ENCODE measurements at regions not wholly inside any gene's neighbourhood (a gene's known extent, or its start where the extent isn't known, plus 50 kb on each side); places are given as distances from the start of the nearest gene placed in this dataset.

DNA sequence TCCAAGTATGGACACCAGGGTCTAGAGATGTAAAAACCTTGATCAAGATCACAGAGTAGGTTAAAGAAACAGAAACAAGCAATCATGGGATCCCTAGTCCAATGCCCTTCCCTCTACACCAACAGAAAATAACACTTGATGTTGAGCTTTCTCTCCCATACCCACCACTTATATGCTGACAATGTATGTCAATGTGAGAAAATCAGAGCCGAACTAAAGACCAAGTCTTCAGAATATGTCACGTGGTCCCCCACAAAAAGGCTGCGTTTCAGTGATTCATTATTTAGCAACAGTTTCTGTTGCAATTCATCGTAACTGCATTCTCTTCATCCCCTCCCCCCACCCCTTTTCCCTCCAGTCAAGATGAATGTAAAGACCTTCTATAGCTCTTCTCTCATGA, 278.9 kb upstream of the STT3B start:
- H3K4me3 ChIP-seq (ENCODE audit: low read depth, low read length): no peak overlapping the region
- TF ChIP-seq POLR2A (IDR thresholded peaks at IDR 0.05; ENCODE audit: extremely low read depth, insufficient read length) (no peak), MAX (IDR thresholded peaks at IDR 0.05; ENCODE audit: low read depth, low read length) (peak; percentile 97), MYC (IDR thresholded peaks at IDR 0.05; ENCODE audit: low read depth, low read length) (peak; percentile 72; the same call in 1 of the 2 replicates)
- TF ChIP-seq, protein P1, sequence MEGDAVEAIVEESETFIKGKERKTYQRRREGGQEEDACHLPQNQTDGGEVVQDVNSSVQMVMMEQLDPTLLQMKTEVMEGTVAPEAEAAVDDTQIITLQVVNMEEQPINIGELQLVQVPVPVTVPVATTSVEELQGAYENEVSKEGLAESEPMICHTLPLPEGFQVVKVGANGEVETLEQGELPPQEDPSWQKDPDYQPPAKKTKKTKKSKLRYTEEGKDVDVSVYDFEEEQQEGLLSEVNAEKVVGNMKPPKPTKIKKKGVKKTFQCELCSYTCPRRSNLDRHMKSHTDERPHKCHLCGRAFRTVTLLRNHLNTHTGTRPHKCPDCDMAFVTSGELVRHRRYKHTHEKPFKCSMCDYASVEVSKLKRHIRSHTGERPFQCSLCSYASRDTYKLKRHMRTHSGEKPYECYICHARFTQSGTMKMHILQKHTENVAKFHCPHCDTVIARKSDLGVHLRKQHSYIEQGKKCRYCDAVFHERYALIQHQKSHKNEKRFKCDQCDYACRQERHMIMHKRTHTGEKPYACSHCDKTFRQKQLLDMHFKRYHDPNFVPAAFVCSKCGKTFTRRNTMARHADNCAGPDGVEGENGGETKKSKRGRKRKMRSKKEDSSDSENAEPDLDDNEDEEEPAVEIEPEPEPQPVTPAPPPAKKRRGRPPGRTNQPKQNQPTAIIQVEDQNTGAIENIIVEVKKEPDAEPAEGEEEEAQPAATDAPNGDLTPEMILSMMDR (IDR thresholded peaks at IDR 0.05; ENCODE audit: low read depth, low read length): no peak

DNA sequence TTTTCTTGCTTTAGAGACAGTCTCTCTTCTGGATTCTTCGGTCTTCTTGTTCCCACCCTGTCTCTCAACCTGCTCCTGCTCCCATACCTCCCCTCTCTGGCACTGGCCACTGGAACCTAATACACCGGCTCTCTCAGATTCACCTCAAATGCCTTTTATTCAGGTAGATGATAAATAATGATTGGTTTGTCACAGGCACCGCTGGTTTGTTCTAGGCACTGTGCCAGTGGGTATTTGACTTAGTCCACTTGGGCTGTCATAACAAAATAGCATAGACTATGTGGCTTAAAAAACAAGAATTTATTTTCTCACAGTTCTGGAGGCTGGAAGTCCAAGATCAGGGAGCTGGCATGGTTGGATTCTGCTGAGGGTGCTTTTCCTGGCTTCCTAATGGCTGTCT, 278.2 kb upstream of the STT3B start:
- no peak overlapping the region for H3K4me3 ChIP-seq (ENCODE audit: low read depth, low read length)
- TF ChIP-seq MAX (IDR thresholded peaks at IDR 0.05; ENCODE audit: low read depth, low read length): no peak
- TF ChIP-seq POLR2A (IDR thresholded peaks at IDR 0.05; ENCODE audit: extremely low read depth, insufficient read length): no peak
- TF ChIP-seq, protein P1 (IDR thresholded peaks at IDR 0.05; ENCODE audit: low read depth, low read length): no peak
- DNase-seq (ENCODE audit: low read depth): no peak

More for the DNA sequence above, 278.9 kb upstream of the STT3B start:
- DNase-seq (ENCODE audit: low read depth): peak; percentile 83

- no peak for DNase-seq (ENCODE audit: low read depth)
- TF ChIP-seq, protein P1 (IDR thresholded peaks at IDR 0.05; ENCODE audit: low read depth, low read length): no peak
- TF ChIP-seq POLR2A (IDR thresholded peaks at IDR 0.05; ENCODE audit: extremely low read depth, insufficient read length) (no peak), MAX (IDR thresholded peaks at IDR 0.05; ENCODE audit: low read depth, low read length) (no peak), MYC (IDR thresholded peaks at IDR 0.05; ENCODE audit: low read depth, low read length) (no peak)
- H3K4me3 ChIP-seq (ENCODE audit: low read depth, low read length): no peak overlapping the region
Observed at GRCh38 chr3:31255007-31255581, 277.6 kb upstream of the STT3B start.

DNA sequence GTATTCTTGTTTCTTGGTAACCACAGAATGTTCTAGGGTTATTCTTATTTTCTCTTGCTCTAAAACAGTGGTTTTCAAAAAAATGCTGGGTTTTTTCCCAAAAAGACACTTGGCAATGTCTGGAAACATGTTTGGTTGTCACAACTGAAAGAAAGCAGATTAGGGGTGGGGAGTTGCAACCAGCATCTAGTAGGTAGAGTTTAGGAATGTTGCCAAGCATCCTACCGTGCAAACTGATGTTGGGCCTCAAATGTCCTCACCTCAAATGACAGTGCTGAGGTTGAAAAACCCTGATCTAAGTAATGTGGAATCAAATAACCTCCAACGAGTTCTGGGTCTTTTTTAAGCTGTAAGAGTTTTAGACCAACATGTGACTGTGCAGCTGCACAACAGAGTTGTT, 270.5 kb upstream of the STT3B start:
- no peak overlapping the region for H3K4me3 ChIP-seq (ENCODE audit: low read depth, low read length)
- TF ChIP-seq MYC (IDR thresholded peaks at IDR 0.05; ENCODE audit: low read depth, low read length) (no peak), MAX (IDR thresholded peaks at IDR 0.05; ENCODE audit: low read depth, low read length) (no peak), POLR2A (IDR thresholded peaks at IDR 0.05; ENCODE audit: extremely low read depth, insufficient read length) (no peak)
- TF ChIP-seq, protein P1 (IDR thresholded peaks at IDR 0.05; ENCODE audit: low read depth, low read length): no peak
- no peak for DNase-seq (ENCODE audit: low read depth)

GRCh38 chr3:31263897-31264296, 268.8 kb upstream of the STT3B start:
- no peak overlapping the region for H3K4me3 ChIP-seq (ENCODE audit: low read depth, low read length)
- TF ChIP-seq MYC (IDR thresholded peaks at IDR 0.05; ENCODE audit: low read depth, low read length) (no peak), POLR2A (IDR thresholded peaks at IDR 0.05; ENCODE audit: extremely low read depth, insufficient read length) (no peak), MAX (IDR thresholded peaks at IDR 0.05; ENCODE audit: low read depth, low read length) (no peak)
- TF ChIP-seq, protein P1 (IDR thresholded peaks at IDR 0.05; ENCODE audit: low read depth, low read length): no peak
- no peak for DNase-seq (ENCODE audit: low read depth)
